K562 (cell line): ENCODE measurements at regions not wholly inside any gene's neighbourhood (a gene's known extent, or its start where the extent isn't known, plus 50 kb on each side); places are given as distances from the start of the nearest gene placed in this dataset.

Experiments
- ATAC-seq: fragments of 200-7000 bp; cut with Tn5 transposase; 3 replicates; pipeline ENCODE4 v1.9.1; 2020; ENCODE audit warnings: moderate library complexity
- BruUV-seq: library from RNA; stranded (reverse); fragments of 400-500 nt; replicated peaks from 2 replicates; lab custom pipeline; 2021; lab: Mats Ljungman, UMichigan
- CTCF ChIA-PET: fragments of 300-600 bp; formaldehyde crosslinking; extraction: SDS; loops from one replicate; lab custom pipeline; 2021; ENCODE audit warnings: low intra/inter-chr PET ratio; lab: Yijun Ruan, JAX
- POLR2A ChIA-PET: fragments of 300-600, 350-650 bp; sonication (Branson Sonifier 250); formaldehyde crosslinking; extraction: SDS; loops from one replicate; lab custom pipeline; 2021; ENCODE audit warnings: antibody characterized with exemption, inconsistent platforms; lab: Yijun Ruan, JAX
- DNase-seq, 4 experiments: peaks; one replicate each; pipeline versions ENCODE4 v3.0.0 to v3.0.0-alpha.2; 2011 to 2018; ENCODE audit warnings: low spot score in 3 of 4, mixed read lengths in 3 of 4; ENCODE audit errors: extremely low read depth in 1 of 4
- FAIRE-seq: peaks from 2 replicates; lab custom pipeline; 2011; peaks lifted over from hg19 to GRCh38; lab: Jason Lieb, UNC
- H2AFZ ChIP-seq: 2 replicates; pipeline ENCODE4 v1.6.0; 2011; ENCODE audit warnings: low read depth, low read length, control low read depth, inconsistent platforms
- H3K27ac ChIP-seq: fragments of 200-600 bp; 3 replicates; pipeline ENCODE4 v1.8.0; 2011; ENCODE audit warnings: low read depth, mild to moderate bottlenecking, control low read depth, inconsistent platforms, low read length, moderate library complexity, mixed read lengths; ENCODE audit errors: extremely low read depth
- H3K27me3 ChIP-seq, 2 experiments: fragments of 300-600 bp in 1 of 2; 2 replicates in 1 of 2; 3 replicates in 1 of 2; pipeline versions ENCODE4 v1.6.0 to v1.8.0; 2011; ENCODE audit warnings: inconsistent platforms in 2 of 2, low read length in 2 of 2, mild to moderate bottlenecking in 1 of 2, mixed read lengths in 1 of 2, moderate library complexity in 1 of 2; ENCODE audit not compliant: control insufficient read depth in 2 of 2, insufficient read depth in 2 of 2
- H3K36me3 ChIP-seq: fragments of 300-600 bp; 3 replicates; pipeline ENCODE4 v1.8.0; 2011; ENCODE audit warnings: mild to moderate bottlenecking, low read length, inconsistent platforms; ENCODE audit not compliant: control insufficient read depth, insufficient read depth
- H3K4me1 ChIP-seq, 2 experiments: fragments of 200-600 bp in 1 of 2; replicated peaks in 1 of 2; 2 replicates in 1 of 2; 3 replicates in 1 of 2; pipeline versions ENCODE4 v1.5.1 to v1.8.0; 2011; ENCODE audit warnings: inconsistent platforms in 2 of 2, low read length in 2 of 2, mild to moderate bottlenecking in 1 of 2, mixed read lengths in 1 of 2, moderate library complexity in 1 of 2; ENCODE audit not compliant: control insufficient read depth in 2 of 2, insufficient read depth in 2 of 2
- H3K4me2 ChIP-seq: 2 replicates; pipeline ENCODE4 v1.6.1; 2011; ENCODE audit warnings: low read length, control low read depth, inconsistent platforms, mixed read lengths; ENCODE audit not compliant: insufficient read depth
- H3K4me3 ChIP-seq: fragments of 200-600 bp; sonication (generic), shearing (Covaris generic); 2 replicates; pipeline ENCODE4 v1.5.1; 2016; ENCODE audit warnings: control low read depth, inconsistent platforms
- H3K79me2 ChIP-seq: fragments of 200-600 bp; 3 replicates; pipeline ENCODE4 v1.8.0; 2011; ENCODE audit warnings: low read length, inconsistent platforms; ENCODE audit not compliant: control insufficient read depth, insufficient read depth
- H3K9ac ChIP-seq, 2 experiments: 2 replicates each; pipeline versions ENCODE4 v1.6.0 to v1.6.1; 2011; ENCODE audit warnings: low read depth in 2 of 2, low read length in 2 of 2, control low read depth in 1 of 2, inconsistent platforms in 1 of 2, mild to moderate bottlenecking in 1 of 2, mixed read lengths in 1 of 2; ENCODE audit not compliant: insufficient read depth in 1 of 2
- H3K9me1 ChIP-seq: one replicate; pipeline ENCODE4 v1.6.0; 2011; ENCODE audit warnings: inconsistent platforms, mild to moderate bottlenecking, low read length, moderate library complexity; ENCODE audit not compliant: control insufficient read depth, insufficient read depth
- H3K9me3 ChIP-seq: replicated peaks from 2 replicates; pipeline ENCODE4 v1.5.1; 2011; ENCODE audit warnings: low read depth, low read length, inconsistent platforms; ENCODE audit not compliant: control insufficient read depth, insufficient read depth
- H4K20me1 ChIP-seq: replicated peaks from 2 replicates; pipeline ENCODE4 v1.6.1; 2011; ENCODE audit warnings: low read length, inconsistent platforms, mixed read lengths; ENCODE audit not compliant: control insufficient read depth, insufficient read depth
- ADNP ChIP-seq: fragments of 200-800 bp; sonication (Bioruptor generic); IDR thresholded peaks from 2 replicates; pipeline ENCODE4 v1.6.1; 2016; ENCODE audit warnings: missing genetic modification characterization, missing compliant biosample characterization
- CHAMP1 ChIP-seq: fragments of 450-650 bp; IDR thresholded peaks from 2 replicates; pipeline ENCODE4 v1.6.1; 2016; ENCODE audit warnings: mild to moderate bottlenecking
- ESRRA ChIP-seq: fragments of 450-650 bp; IDR thresholded peaks from 2 replicates; pipeline ENCODE4 v1.6.1; 2014; ENCODE audit warnings: low read depth, mild to moderate bottlenecking, moderate library complexity, borderline replicate concordance
- KAT2B ChIP-seq: IDR thresholded peaks from one replicate; pipeline ENCODE4 v1.6.1; 2012; ENCODE audit warnings: low read depth, mild to moderate bottlenecking, control low read depth, inconsistent platforms, low read length, moderate library complexity
- RHOXF2B ChIP-seq: fragments of 250-450 bp; sonication (Bioruptor Pico); conservative IDR thresholded peaks from 2 replicates; pipeline ENCODE4 v1.5.1; 2021
- SIN3B ChIP-seq: fragments of 450-650 bp; IDR thresholded peaks from 2 replicates; pipeline ENCODE4 v1.6.1; 2017; ENCODE audit warnings: low read depth, mild to moderate bottlenecking, moderate library complexity
- STAT5B ChIP-seq: fragments of 250-450 bp; sonication (Bioruptor Pico); IDR thresholded peaks from 2 replicates; pipeline ENCODE4 v1.8.0; 2021; ENCODE audit warnings: mild to moderate bottlenecking, inconsistent platforms
- ZKSCAN3 ChIP-seq: fragments of 250-450 bp; sonication (Bioruptor Pico); IDR thresholded peaks from 2 replicates; pipeline ENCODE4 v1.4.0; 2020
- ZNF124 ChIP-seq: sonication (generic); formaldehyde crosslinking; IDR thresholded peaks from 2 replicates; pipeline ENCODE4 v1.8.1; 2022; ENCODE audit warnings: missing genetic modification reagents
- ZNF184 ChIP-seq: sonication (generic); formaldehyde crosslinking; IDR thresholded peaks from 2 replicates; pipeline ENCODE4 v1.5.0; 2020; ENCODE audit warnings: missing genetic modification reagents
- WGBS: fragments of 100-300 bp; shearing (Covaris generic); methylation state at CpG from one replicate; pipeline ENCODE4 v1.1.6; 2016; ENCODE audit warnings: low coverage, mixed read lengths; ENCODE audit not compliant: insufficient coverage; ENCODE audit errors: missing lambda C conversion rate; 5-methylcytosine and 5-hydroxymethylcytosine counted together
- in situ Hi-C: fragments of 300-500 bp; cut with MboI; formaldehyde crosslinking; loops from 4 replicates; pipeline ENCODE4 v1.15.0; 2018; ENCODE audit warnings: inconsistent platforms, mixed read lengths
- intact Hi-C: fragments of 100-400 bp; cut with micrococcal nuclease; formaldehyde crosslinking; loops from 2 replicates; pipeline ENCODE4 v1.14.2; 2022
- TF ChIP-seq, protein P1 (sequence below): fragments of 450-650 bp; IDR thresholded peaks from 2 replicates; pipeline ENCODE4 v1.6.1; 2016; ENCODE audit warnings: low read depth, mild to moderate bottlenecking, moderate library complexity

GRCh38 chr3:11930084-11930483 lies 74.1 kb upstream of the SYN2 start:
- no TSS peak for BruUV-seq
- no peak for ATAC-seq
- Histone ChIP-seq H2AFZ (no peak overlapping the region), H3K79me2 (no peaks in the 10 kb centered on the region)
- CTCF ChIA-PET: no interaction called here
- TF ChIP-seq KAT2B (no peak), ZNF184 (CRISPR knock-in tag) (no peak), RHOXF2B (no peak), CHAMP1 (no peak), ESRRA (no peak), ZNF124 (CRISPR knock-in tag) (no peak), SIN3B (no peak), STAT5B (no peak), ZKSCAN3 (CRISPR knock-in tag) (no peak), ADNP (tag) (no peak)
- TF ChIP-seq, protein P1, sequence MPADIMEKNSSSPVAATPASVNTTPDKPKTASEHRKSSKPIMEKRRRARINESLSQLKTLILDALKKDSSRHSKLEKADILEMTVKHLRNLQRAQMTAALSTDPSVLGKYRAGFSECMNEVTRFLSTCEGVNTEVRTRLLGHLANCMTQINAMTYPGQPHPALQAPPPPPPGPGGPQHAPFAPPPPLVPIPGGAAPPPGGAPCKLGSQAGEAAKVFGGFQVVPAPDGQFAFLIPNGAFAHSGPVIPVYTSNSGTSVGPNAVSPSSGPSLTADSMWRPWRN: no peak
- TF ChIP-seq, all 486 proteins: peak for 0
- FAIRE-seq: no peak
- Histone ChIP-seq H4K20me1 (no peaks in the 10 kb centered on the region), H3K4me2 (no peak overlapping the region), H3K36me3 (no peaks in the 10 kb centered on the region), H3K27me3 (peaks cover 4 to 18% of the 10 kb centered on the region in 2 experiments; a peak in 4 of 5 replicates), H3K9me1 (peaks cover 3% of the 10 kb centered on the region), H3K9me3 (no peaks in the 10 kb centered on the region), H3K27ac (no peak overlapping the region), H3K9ac (no peak overlapping the region), H3K4me1 (no peaks in the 10 kb centered on the region), H3K4me3 (no peak overlapping the region)
- in situ Hi-C loops: no loop called here
- intact Hi-C loops: no loop called here
- DNase-seq: no peak
- under 1% methylated on average over 10 of the region's 10 CpGs for WGBS
- POLR2A ChIA-PET: no interaction called here
